NB4 (cell line): ENCODE measurements at regions not wholly inside any gene's neighbourhood (a gene's known extent, or its start where the extent isn't known, plus 50 kb on each side); places are given as distances from the start of the nearest gene placed in this dataset.

Source experiments
- MYC ChIP-seq: IDR thresholded peaks from 2 replicates; pipeline ENCODE4 v1.6.1; 2011; ENCODE audit warnings: low read depth, low read length
- POLR2A ChIP-seq: IDR thresholded peaks from 2 replicates; pipeline ENCODE4 v1.6.1; 2011; ENCODE audit warnings: mild to moderate bottlenecking; ENCODE audit not compliant: insufficient read length; ENCODE audit errors: extremely low read depth
- TF ChIP-seq, protein P1 (sequence below): IDR thresholded peaks from one replicate; pipeline ENCODE4 v1.5.1; 2012; ENCODE audit warnings: low read depth, low read length

DNA sequence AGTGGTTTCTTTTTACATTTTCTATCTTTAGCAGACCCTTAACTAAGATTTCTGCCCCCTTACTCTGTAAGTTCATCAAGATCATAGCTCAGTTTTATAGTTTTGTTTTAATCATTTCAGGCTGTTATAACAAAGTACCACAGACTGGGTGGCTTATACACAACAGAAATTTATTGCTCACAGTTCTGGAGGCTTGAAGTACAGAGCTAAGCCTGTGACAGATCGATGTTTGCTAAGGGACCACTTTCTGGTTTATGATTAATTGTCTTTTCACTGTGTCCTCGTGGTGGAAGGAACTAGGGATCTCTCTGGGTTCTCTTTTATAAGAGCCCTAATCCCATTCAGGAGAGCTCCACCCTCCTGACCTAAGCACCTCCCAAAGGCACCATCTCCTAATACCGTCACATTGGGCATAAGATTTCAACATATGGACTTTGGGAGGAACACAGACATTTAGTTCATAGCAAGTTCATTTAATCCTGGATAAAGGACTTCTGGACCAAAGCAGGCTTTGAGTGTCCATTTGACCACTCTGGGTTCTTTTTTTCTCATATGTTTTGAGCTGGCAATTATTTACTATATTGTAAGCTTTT lies 137.0 kb upstream of the IL15 start:
- TF ChIP-seq, protein P1, sequence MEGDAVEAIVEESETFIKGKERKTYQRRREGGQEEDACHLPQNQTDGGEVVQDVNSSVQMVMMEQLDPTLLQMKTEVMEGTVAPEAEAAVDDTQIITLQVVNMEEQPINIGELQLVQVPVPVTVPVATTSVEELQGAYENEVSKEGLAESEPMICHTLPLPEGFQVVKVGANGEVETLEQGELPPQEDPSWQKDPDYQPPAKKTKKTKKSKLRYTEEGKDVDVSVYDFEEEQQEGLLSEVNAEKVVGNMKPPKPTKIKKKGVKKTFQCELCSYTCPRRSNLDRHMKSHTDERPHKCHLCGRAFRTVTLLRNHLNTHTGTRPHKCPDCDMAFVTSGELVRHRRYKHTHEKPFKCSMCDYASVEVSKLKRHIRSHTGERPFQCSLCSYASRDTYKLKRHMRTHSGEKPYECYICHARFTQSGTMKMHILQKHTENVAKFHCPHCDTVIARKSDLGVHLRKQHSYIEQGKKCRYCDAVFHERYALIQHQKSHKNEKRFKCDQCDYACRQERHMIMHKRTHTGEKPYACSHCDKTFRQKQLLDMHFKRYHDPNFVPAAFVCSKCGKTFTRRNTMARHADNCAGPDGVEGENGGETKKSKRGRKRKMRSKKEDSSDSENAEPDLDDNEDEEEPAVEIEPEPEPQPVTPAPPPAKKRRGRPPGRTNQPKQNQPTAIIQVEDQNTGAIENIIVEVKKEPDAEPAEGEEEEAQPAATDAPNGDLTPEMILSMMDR = no peak
- TF ChIP-seq POLR2A (no peak), MYC (no peak)
